ENCODE measurements at regions not wholly inside any gene's neighbourhood (a gene's known extent, or its start where the extent isn't known, plus 50 kb on each side); places are given as distances from the start of the nearest gene placed in this dataset.
"Not testable (repeated sequence)": the region's sequence is repeated elsewhere in the genome, so short reads cannot be mapped to it uniquely, and the experiment has no call there.

- DNase-seq (ENCODE audit: low read depth); H3K4me3 ChIP-seq (ENCODE audit: low read depth, low read length): not testable (repeated sequence)
Observed at GRCh38 chr2:111569356-111570199, 314.4 kb downstream of the ANAPC1 start.

DNA sequence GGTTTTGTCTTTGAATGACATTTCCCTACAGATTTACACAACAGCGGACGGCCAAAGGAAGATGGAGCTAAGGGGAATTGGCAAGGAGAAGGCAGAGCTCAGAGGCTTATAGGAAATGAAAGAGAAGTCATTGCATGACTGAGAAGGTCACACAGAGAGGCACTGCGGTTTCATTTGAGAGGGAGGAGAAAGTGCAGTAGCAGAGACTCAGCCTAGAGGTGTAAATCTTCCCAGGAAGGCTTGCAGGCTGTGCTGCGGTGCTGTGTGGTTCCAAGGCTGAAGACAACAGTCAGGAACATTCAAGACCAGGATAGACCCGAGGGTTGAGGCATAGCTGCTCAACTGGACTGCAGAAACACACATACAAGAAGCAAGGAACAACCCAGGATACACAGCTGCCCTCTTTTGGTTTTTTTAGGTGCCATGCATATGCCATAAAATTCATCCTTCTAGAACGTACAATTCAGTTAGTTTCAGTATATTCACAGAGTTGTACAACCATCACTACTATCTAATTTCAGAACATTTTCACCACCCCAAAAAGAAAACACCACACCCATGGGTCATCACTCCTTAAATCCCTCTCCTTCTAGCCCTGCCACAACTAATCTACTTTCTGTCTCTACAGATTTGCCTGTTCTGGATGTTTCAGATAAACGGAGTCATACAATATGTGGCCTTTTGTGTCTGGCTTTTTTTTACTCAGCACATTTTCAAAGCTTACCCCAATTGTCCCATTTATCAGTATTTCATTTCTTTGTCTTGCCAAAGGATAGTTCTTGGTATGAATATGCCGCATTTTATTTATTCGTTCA is 313.5 kb downstream of the ANAPC1 start:
- H3K4me3 ChIP-seq (ENCODE audit: low read depth, low read length); DNase-seq (ENCODE audit: low read depth): not testable (repeated sequence)

- not testable (repeated sequence) for H3K4me3 ChIP-seq (ENCODE audit: low read depth, low read length); DNase-seq (ENCODE audit: low read depth)
Observed at GRCh38 chr2:111574803-111575202, 309.2 kb downstream of the ANAPC1 start.

DNA sequence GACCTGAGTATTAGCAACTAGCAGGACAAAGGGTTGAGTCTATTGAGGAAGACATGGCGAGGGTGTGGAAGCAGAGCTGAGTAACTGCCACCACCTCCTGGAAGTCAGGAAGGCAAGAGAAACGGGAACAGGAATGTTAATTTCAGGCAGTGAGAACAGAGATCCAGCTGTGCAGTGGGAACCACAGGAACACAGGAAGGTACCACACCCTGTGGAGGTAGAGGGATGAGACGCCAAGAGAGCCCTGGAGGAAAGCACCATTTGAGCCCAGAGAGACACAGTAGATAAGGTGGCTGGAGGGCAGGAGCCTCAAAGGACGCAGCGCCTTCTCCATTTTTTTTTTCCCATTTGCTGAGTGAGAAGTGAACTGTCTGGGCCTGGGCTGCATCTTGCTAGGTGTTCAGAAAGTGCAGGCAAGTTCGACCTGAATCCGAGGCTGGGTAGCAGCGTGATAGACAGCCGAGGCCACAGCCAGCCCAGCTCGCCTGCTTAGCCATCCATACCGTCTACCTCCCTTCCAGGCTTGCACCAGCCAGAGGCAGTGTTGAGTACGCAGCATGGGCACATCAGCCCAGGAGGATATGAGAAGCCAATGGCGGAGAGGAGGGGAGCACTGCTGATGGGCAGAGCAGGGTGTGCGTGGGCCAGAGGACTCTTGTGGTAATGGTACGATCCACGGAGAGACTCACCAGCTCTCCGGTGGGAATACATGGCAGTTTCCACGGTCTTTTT is 306.7 kb downstream of the ANAPC1 start:
- not testable (repeated sequence) for DNase-seq (ENCODE audit: low read depth); H3K4me3 ChIP-seq (ENCODE audit: low read depth, low read length)

DNA sequence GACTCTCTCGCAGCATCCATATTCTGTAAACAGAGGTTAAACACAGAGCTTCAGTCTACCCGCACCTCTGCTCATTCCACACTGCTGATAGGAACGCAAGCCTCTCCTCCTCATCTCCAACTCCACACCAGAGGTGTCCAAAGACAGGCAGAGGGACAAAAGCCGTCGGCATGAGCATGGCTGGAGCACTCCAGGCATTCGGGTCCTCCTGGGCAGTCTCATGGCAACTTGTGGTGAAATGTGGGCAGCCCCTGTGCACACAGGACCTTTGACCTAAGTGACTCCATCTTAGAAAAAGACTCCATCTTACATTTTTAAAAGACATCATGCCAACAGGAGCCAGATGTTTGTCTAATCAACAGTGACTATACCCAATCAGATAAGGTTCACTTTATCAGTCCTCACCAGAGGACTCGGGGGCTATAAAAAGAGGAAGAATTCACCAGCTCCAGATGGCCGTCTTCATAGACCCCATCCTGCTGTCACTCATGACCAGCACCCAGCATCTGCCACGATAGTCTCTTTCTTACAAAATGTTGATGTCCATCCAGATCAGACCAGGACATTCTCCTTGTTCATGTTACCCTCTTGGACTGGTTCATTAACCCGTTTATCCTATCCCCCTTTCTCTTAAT is 304.4 kb downstream of the ANAPC1 start:
- not testable (repeated sequence) for H3K4me3 ChIP-seq (ENCODE audit: low read depth, low read length); DNase-seq (ENCODE audit: low read depth)

- not testable (repeated sequence) for H3K4me3 ChIP-seq (ENCODE audit: low read depth, low read length); DNase-seq (ENCODE audit: low read depth)
Observed at GRCh38 chr2:111580616-111581015, 303.4 kb downstream of the ANAPC1 start.

- not testable (repeated sequence) for H3K4me3 ChIP-seq (ENCODE audit: low read depth, low read length); DNase-seq (ENCODE audit: low read depth)
Observed at GRCh38 chr2:111582090-111582489, 301.9 kb downstream of the ANAPC1 start.

- not testable (repeated sequence) for H3K4me3 ChIP-seq (ENCODE audit: low read depth, low read length)
Observed at GRCh38 chr2:111583480-111583879, 300.5 kb downstream of the ANAPC1 start.

GRCh38 chr2:111584540-111584939 is 299.5 kb downstream of the ANAPC1 start:
- not testable (repeated sequence) for DNase-seq (ENCODE audit: low read depth); H3K4me3 ChIP-seq (ENCODE audit: low read depth, low read length)

More at GRCh38 chr2:111583480-111583879, 300.5 kb downstream of the ANAPC1 start:
- not testable (repeated sequence) for DNase-seq (ENCODE audit: low read depth)

GRCh38 chr2:111584950-111585349 is 299.0 kb downstream of the ANAPC1 start:
- not testable (repeated sequence) for H3K4me3 ChIP-seq (ENCODE audit: low read depth, low read length); DNase-seq (ENCODE audit: low read depth)

GRCh38 chr2:111586014-111586413 is 298.0 kb downstream of the ANAPC1 start:
- not testable (repeated sequence) for H3K4me3 ChIP-seq (ENCODE audit: low read depth, low read length); DNase-seq (ENCODE audit: low read depth)

DNA sequence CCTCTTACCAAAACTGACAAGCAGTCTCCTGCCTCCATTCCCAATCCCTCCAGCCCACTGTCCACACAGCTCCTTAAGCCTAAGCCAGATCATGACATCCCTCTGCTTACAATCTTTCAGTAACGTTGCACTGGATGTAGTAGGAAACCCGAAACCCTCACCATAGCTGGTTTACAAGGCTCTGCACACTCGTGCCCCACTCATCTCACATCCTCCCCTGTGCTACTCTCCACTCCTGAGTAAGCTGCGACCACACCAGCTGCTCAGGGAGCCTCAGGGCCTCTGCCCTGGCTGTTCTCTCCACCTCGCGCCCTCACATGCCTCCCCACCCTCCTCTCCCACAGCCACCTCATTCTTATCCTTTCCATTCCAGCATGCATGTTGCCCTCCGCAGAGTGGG is 288.9 kb downstream of the ANAPC1 start:
- DNase-seq (ENCODE audit: low read depth); H3K4me3 ChIP-seq (ENCODE audit: low read depth, low read length): not testable (repeated sequence)

DNA sequence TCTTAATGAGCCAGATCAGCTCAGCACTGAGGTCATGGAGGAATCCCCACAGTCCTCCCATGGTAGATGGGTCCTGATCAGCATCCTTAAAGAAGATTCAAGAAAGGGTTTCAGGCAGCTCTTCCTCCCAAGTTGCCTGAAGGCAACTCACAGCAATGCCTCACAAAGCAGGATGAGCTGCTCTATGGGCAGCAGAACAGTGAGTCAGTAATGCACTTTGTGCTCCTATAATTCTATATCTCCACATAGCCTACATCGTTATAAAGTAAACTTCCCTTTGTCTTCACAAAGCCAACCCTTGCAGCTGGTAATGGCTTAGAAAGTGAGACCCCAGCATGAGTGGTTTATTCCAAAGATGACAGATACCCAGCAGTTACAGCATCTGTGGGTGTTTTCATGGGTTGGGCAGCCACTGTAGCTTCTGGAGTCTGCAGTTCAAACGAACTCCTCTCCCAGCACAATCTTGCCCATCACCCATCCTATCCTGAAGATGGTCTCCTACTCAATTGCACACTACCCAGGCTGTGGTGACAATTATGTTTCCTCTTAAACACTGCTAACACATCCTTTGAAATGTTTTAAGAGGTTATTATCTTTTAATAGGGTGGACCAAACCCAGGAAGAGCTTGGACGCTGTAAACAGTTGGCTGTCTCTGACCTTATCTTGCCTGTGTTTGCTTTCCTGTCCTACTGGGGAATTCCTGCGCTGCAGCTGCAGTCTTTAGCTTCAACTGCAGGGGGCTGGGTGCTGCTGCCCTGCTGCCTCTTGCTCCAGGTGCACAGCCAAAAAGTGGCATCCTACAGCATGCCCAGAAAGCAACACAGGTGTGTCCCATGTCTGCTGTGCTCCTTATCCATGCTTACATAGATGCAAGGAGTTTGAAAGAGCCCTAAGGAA is 286.9 kb downstream of the ANAPC1 start:
- not testable (repeated sequence) for DNase-seq (ENCODE audit: low read depth); H3K4me3 ChIP-seq (ENCODE audit: low read depth, low read length)
- TF ChIP-seq, protein P1, sequence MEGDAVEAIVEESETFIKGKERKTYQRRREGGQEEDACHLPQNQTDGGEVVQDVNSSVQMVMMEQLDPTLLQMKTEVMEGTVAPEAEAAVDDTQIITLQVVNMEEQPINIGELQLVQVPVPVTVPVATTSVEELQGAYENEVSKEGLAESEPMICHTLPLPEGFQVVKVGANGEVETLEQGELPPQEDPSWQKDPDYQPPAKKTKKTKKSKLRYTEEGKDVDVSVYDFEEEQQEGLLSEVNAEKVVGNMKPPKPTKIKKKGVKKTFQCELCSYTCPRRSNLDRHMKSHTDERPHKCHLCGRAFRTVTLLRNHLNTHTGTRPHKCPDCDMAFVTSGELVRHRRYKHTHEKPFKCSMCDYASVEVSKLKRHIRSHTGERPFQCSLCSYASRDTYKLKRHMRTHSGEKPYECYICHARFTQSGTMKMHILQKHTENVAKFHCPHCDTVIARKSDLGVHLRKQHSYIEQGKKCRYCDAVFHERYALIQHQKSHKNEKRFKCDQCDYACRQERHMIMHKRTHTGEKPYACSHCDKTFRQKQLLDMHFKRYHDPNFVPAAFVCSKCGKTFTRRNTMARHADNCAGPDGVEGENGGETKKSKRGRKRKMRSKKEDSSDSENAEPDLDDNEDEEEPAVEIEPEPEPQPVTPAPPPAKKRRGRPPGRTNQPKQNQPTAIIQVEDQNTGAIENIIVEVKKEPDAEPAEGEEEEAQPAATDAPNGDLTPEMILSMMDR (conservative IDR thresholded peaks at IDR 0.05; ENCODE audit: low read depth, low read length) = peak; percentile 12

DNA sequence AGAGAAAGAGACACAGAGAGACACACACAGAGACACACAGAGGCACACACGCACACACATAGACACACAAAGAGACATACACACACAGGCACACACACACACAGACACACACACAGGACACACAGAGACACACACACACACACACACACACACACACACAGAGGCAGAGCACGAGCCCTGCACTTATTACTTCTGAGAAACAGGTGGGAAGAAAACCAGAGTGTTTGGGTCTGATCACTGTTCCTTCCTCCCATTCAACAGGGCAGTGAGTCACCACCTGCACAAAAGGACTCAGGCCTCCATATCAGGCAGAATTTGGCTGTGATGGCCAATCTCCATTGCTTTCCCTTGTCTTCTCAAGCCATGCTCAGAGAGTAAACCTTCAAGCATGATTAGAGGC is 285.0 kb downstream of the ANAPC1 start:
- not testable (repeated sequence) for H3K4me3 ChIP-seq (ENCODE audit: low read depth, low read length); DNase-seq (ENCODE audit: low read depth)

DNA sequence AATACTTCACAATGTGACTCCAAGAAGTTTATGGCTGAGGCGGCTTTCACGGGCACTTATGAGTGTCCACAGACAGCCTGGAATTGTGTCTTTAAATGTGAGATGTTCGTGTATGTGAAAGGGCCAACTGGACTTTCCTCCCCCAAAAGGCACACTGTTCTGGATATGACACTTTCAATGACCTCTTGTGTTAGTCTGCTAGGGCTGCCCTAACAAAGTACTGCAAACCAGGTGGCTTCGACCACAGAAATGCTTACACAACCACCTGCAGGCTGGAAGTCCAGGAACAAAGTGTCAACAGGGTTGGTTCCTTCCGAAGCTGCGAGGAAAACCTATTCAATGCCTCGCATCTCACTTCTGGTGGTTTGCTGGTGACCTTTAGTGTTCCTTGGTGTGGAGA is 281.7 kb downstream of the ANAPC1 start:
- not testable (repeated sequence) for H3K4me3 ChIP-seq (ENCODE audit: low read depth, low read length); DNase-seq (ENCODE audit: low read depth)

DNA sequence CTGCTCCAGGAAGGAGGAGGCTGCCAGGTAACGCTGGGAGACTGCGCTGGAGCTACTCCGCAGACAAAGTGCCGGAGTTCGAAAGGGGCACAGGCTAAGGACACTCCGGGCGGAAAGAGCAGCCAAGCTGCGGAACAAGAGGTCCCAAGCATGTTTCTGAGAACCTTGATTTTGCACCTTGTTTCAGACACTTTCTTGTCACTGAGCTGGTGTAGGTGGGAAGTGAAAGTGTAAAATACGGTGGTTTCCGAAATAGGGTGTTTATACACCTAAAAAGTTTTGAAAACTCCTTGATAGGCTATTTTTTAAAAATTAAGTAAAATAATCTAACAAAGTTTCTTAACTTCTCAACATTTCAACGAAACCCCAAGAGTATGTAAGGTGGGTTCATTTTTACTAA is 278.2 kb downstream of the ANAPC1 start:
- DNase-seq (ENCODE audit: low read depth); H3K4me3 ChIP-seq (ENCODE audit: low read depth, low read length): not testable (repeated sequence)

All from epithelial cell of proximal tubule (primary cell).